ENCODE measurements at regions not wholly inside any gene's neighbourhood (a gene's known extent, or its start where the extent isn't known, plus 50 kb on each side); places are given as distances from the start of the nearest gene placed in this dataset.

- TF ChIP-seq CTCF (IDR thresholded peaks at IDR 0.05), result no peak
- no peak for TF ChIP-seq POLR2A (IDR thresholded peaks at IDR 0.05; ENCODE audit: low read length)
- no peak for TF ChIP-seq USF2 (IDR thresholded peaks at IDR 0.05)
- no peak for TF ChIP-seq HDAC2 (IDR thresholded peaks at IDR 0.05)
- no peak for TF ChIP-seq REST (IDR thresholded peaks at IDR 0.05)
- TF ChIP-seq HMGXB4 (CRISPR knock-in tag; IDR thresholded peaks at IDR 0.05; ENCODE audit: borderline replicate concordance), result no peak
- no peak for TF ChIP-seq POLR2AphosphoS2 (conservative IDR thresholded peaks at IDR 0.05; ENCODE audit: low read length)
- TF ChIP-seq EP300 (IDR thresholded peaks at IDR 0.05), result no peak
- no peak for TF ChIP-seq ESRRA (IDR thresholded peaks at IDR 0.05; ENCODE audit: borderline replicate concordance, low read length)
- no peak for TF ChIP-seq CBX2 (IDR thresholded peaks at IDR 0.05; ENCODE audit: borderline replicate concordance, low read depth)
- no peak for TF ChIP-seq SMC3 (IDR thresholded peaks at IDR 0.05)
- TF ChIP-seq MAX (IDR thresholded peaks at IDR 0.05), result no peak
Measured at GRCh38 chrX:63470506-63470905, 119.4 kb upstream of the SPIN4 start.
